ENCODE measurements at regions not wholly inside any gene's neighbourhood (a gene's known extent, or its start where the extent isn't known, plus 50 kb on each side); places are given as distances from the start of the nearest gene placed in this dataset.

- H3K9me3 Mint-ChIP-seq (ENCODE audit: low read depth): peaks cover 3% of the 10 kb centered on the region
- H3K36me3 Mint-ChIP-seq: no peaks in the 10 kb centered on the region
- peaks cover 23% of the 10 kb centered on the region for H3K4me1 Mint-ChIP-seq (ENCODE audit: low read depth)
- H3K27ac Mint-ChIP-seq: no peak overlapping the region
- no peaks in the 10 kb centered on the region for H3K27me3 Mint-ChIP-seq
- H3K4me3 Mint-ChIP-seq: peak overlapping the region; percentile 37
Observed at GRCh38 chr12:74892057-74892633, 317.5 kb downstream of the KCNC2 start.

- H3K27me3 Mint-ChIP-seq: no peaks in the 10 kb centered on the region
- no peaks in the 10 kb centered on the region for H3K36me3 Mint-ChIP-seq
- no peak overlapping the region for H3K4me3 Mint-ChIP-seq
- H3K27ac Mint-ChIP-seq: no peak overlapping the region
- H3K9me3 Mint-ChIP-seq (ENCODE audit: low read depth): no peaks in the 10 kb centered on the region
- H3K4me1 Mint-ChIP-seq (ENCODE audit: low read depth): peaks cover 37% of the 10 kb centered on the region
Observed at GRCh38 chr12:74896186-74896585, 313.5 kb downstream of the KCNC2 start.

GRCh38 chr12:74897425-74898211, 312.0 kb downstream of the KCNC2 start:
- no peak overlapping the region for H3K4me3 Mint-ChIP-seq
- no peaks in the 10 kb centered on the region for H3K27me3 Mint-ChIP-seq
- peaks cover 23% of the 10 kb centered on the region for H3K4me1 Mint-ChIP-seq (ENCODE audit: low read depth)
- H3K27ac Mint-ChIP-seq: no peak overlapping the region
- no peaks in the 10 kb centered on the region for H3K9me3 Mint-ChIP-seq (ENCODE audit: low read depth)
- H3K36me3 Mint-ChIP-seq: no peaks in the 10 kb centered on the region

GRCh38 chr12:74899031-74899829, 310.4 kb downstream of the KCNC2 start:
- no peak overlapping the region for H3K27ac Mint-ChIP-seq
- H3K36me3 Mint-ChIP-seq: no peaks in the 10 kb centered on the region
- peaks cover 20% of the 10 kb centered on the region for H3K4me1 Mint-ChIP-seq (ENCODE audit: low read depth)
- no peaks in the 10 kb centered on the region for H3K27me3 Mint-ChIP-seq
- no peak overlapping the region for H3K4me3 Mint-ChIP-seq
- no peaks in the 10 kb centered on the region for H3K9me3 Mint-ChIP-seq (ENCODE audit: low read depth)

- no peak overlapping the region for H3K27ac Mint-ChIP-seq
- no peaks in the 10 kb centered on the region for H3K27me3 Mint-ChIP-seq
- no peaks in the 10 kb centered on the region for H3K9me3 Mint-ChIP-seq (ENCODE audit: low read depth)
- no peak overlapping the region for H3K4me3 Mint-ChIP-seq
- no peaks in the 10 kb centered on the region for H3K36me3 Mint-ChIP-seq
- peaks cover 20% of the 10 kb centered on the region for H3K4me1 Mint-ChIP-seq (ENCODE audit: low read depth)
Observed at GRCh38 chr12:74900232-74900631, 309.4 kb downstream of the KCNC2 start.

- Mint-ChIP-seq H3K4me3 (no peak overlapping the region), H3K9me3 (ENCODE audit: low read depth) (no peaks in the 10 kb centered on the region), H3K27ac (no peak overlapping the region), H3K4me1 (ENCODE audit: low read depth) (peaks cover 20% of the 10 kb centered on the region), H3K36me3 (no peaks in the 10 kb centered on the region), H3K27me3 (no peaks in the 10 kb centered on the region)
Observed at GRCh38 chr12:74903522-74903921, 306.1 kb downstream of the KCNC2 start.

- Mint-ChIP-seq H3K4me3 (no peak overlapping the region), H3K4me1 (ENCODE audit: low read depth) (no peaks in the 10 kb centered on the region), H3K27me3 (no peaks in the 10 kb centered on the region), H3K9me3 (ENCODE audit: low read depth) (no peaks in the 10 kb centered on the region), H3K27ac (no peak overlapping the region), H3K36me3 (no peaks in the 10 kb centered on the region)
Observed at GRCh38 chr12:74906224-74906623, 303.4 kb downstream of the KCNC2 start.

- Mint-ChIP-seq H3K36me3 (no peaks in the 10 kb centered on the region), H3K4me3 (no peak overlapping the region), H3K27me3 (no peaks in the 10 kb centered on the region)
Observed at GRCh38 chr12:74910831-74911230, 298.8 kb downstream of the KCNC2 start.

GRCh38 chr12:74914378-74914777, 295.3 kb downstream of the KCNC2 start:
- no peaks in the 10 kb centered on the region for H3K4me1 Mint-ChIP-seq (ENCODE audit: low read depth)

More at GRCh38 chr12:74910831-74911230, 298.8 kb downstream of the KCNC2 start:
- Mint-ChIP-seq H3K27ac (no peak overlapping the region), H3K9me3 (ENCODE audit: low read depth) (no peaks in the 10 kb centered on the region), H3K4me1 (ENCODE audit: low read depth) (no peaks in the 10 kb centered on the region)

GRCh38 chr12:74915718-74916117, 293.9 kb downstream of the KCNC2 start:
- Mint-ChIP-seq H3K4me3 (no peak overlapping the region), H3K27ac (no peak overlapping the region), H3K36me3 (no peaks in the 10 kb centered on the region), H3K9me3 (ENCODE audit: low read depth) (no peaks in the 10 kb centered on the region), H3K27me3 (no peaks in the 10 kb centered on the region), H3K4me1 (ENCODE audit: low read depth) (no peaks in the 10 kb centered on the region)

More at GRCh38 chr12:74914378-74914777, 295.3 kb downstream of the KCNC2 start:
- no peaks in the 10 kb centered on the region for H3K36me3 Mint-ChIP-seq
- H3K9me3 Mint-ChIP-seq (ENCODE audit: low read depth): no peaks in the 10 kb centered on the region
- H3K4me3 Mint-ChIP-seq: no peak overlapping the region
- H3K27ac Mint-ChIP-seq: no peak overlapping the region
- H3K27me3 Mint-ChIP-seq: no peaks in the 10 kb centered on the region

GRCh38 chr12:74917743-74918142, 291.9 kb downstream of the KCNC2 start:
- H3K27me3 Mint-ChIP-seq: no peaks in the 10 kb centered on the region
- H3K4me1 Mint-ChIP-seq (ENCODE audit: low read depth): no peaks in the 10 kb centered on the region
- no peak overlapping the region for H3K27ac Mint-ChIP-seq
- no peaks in the 10 kb centered on the region for H3K9me3 Mint-ChIP-seq (ENCODE audit: low read depth)
- no peaks in the 10 kb centered on the region for H3K36me3 Mint-ChIP-seq
- H3K4me3 Mint-ChIP-seq: no peak overlapping the region

- Mint-ChIP-seq H3K4me3 (no peak overlapping the region), H3K4me1 (ENCODE audit: low read depth) (no peaks in the 10 kb centered on the region), H3K27ac (no peak overlapping the region), H3K9me3 (ENCODE audit: low read depth) (no peaks in the 10 kb centered on the region), H3K27me3 (no peaks in the 10 kb centered on the region), H3K36me3 (no peaks in the 10 kb centered on the region)
Observed at GRCh38 chr12:74918291-74918690, 291.3 kb downstream of the KCNC2 start.

- H3K9me3 Mint-ChIP-seq (ENCODE audit: low read depth): peaks cover 8% of the 10 kb centered on the region
- no peak overlapping the region for H3K27ac Mint-ChIP-seq
- H3K36me3 Mint-ChIP-seq: no peaks in the 10 kb centered on the region
- no peak overlapping the region for H3K4me3 Mint-ChIP-seq
- H3K27me3 Mint-ChIP-seq: no peaks in the 10 kb centered on the region
- H3K4me1 Mint-ChIP-seq (ENCODE audit: low read depth): no peaks in the 10 kb centered on the region
Observed at GRCh38 chr12:74922117-74922516, 287.5 kb downstream of the KCNC2 start.

GRCh38 chr12:74922642-74923041, 287.0 kb downstream of the KCNC2 start:
- no peak overlapping the region for H3K27ac Mint-ChIP-seq
- H3K9me3 Mint-ChIP-seq (ENCODE audit: low read depth): peaks cover 8% of the 10 kb centered on the region
- no peaks in the 10 kb centered on the region for H3K4me1 Mint-ChIP-seq (ENCODE audit: low read depth)
- no peak overlapping the region for H3K4me3 Mint-ChIP-seq
- H3K36me3 Mint-ChIP-seq: no peaks in the 10 kb centered on the region
- no peaks in the 10 kb centered on the region for H3K27me3 Mint-ChIP-seq

- no peak overlapping the region for H3K27ac Mint-ChIP-seq
- H3K4me3 Mint-ChIP-seq: no peak overlapping the region
- H3K36me3 Mint-ChIP-seq: no peaks in the 10 kb centered on the region
- no peaks in the 10 kb centered on the region for H3K9me3 Mint-ChIP-seq (ENCODE audit: low read depth)
- H3K27me3 Mint-ChIP-seq: no peaks in the 10 kb centered on the region
- peaks cover 16% of the 10 kb centered on the region for H3K4me1 Mint-ChIP-seq (ENCODE audit: low read depth)
Observed at GRCh38 chr12:74941670-74942069, 268.0 kb downstream of the KCNC2 start.
